ENCODE measurements at regions not wholly inside any gene's neighbourhood (a gene's known extent, or its start where the extent isn't known, plus 50 kb on each side); places are given as distances from the start of the nearest gene placed in this dataset.

DNA sequence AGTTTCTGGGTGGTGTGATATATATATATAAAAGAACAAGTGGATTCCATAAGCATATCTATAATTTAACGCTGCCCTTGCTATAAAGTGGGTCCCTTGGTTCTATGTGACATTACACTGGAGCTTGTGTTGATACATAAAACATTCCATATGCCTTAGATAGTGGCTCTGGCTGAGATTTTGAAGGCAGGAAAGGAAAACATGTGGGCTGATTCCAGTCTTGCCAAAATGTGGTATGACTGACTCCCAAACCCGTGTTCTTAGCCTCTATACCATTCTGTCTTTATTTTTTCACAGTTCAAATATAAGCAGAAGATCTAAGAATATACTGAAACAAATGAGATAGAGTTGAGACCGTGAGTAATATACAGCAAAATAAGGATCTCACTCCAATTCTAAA lies 522.8 kb upstream of the LRRC4C start:
- DNase-seq: no peak

DNA sequence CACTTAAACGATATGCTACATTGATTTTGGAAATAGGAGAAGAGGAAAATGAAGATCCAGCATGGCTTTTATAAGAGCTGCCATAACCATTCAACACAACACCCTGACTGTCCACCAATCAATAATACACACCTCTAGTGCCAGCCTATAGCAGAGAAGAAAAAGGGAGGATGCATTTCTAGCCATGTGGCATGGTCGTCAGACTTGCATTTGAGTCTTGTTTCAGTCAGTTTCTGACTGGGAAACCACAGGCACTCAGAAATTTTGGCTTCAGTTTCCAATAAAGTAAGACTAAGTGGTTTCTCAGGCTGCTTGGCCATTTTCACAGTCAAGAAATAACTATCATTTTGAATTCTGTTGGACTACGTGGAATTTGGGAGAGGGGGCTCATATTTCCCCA lies 523.5 kb upstream of the LRRC4C start:
- no peak for DNase-seq

DNA sequence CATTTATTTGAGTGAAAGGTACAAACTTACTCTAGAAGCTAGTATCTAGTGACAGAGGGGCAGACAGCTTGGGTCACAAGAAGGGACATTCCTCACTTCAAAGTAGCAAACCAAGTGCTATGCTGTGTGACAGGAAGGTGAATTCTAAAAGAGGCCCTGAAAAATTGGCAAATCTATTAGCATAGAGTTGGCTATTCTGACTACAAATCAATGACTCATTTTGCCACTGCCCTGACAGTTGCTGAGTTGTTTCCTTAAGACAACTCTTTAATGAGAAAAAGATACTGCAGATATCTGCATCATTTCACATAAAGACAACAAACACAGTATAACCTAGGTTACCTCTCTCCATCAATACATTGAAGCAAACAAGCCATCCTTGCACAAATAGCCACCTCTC lies 524.0 kb upstream of the LRRC4C start:
- no peak for DNase-seq

DNA sequence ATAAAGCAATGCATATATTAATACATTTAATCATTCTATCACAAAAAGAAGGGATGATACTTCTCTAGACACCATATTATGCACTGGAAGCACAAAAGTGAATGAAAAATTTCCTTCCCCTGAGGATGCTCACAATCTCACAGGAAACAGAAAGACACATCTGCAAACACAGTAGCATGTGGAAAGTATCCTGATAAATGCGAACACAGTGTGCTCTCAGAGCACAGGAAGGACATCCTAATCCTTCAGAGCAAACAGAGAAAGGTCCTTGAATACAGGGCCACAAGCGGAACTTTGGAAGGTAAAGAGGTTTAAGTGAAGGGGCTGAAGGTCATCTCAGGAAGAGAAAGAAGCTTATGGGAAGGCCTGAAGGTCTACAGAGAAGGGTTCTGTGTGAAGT lies 524.6 kb upstream of the LRRC4C start:
- DNase-seq: no peak

DNA sequence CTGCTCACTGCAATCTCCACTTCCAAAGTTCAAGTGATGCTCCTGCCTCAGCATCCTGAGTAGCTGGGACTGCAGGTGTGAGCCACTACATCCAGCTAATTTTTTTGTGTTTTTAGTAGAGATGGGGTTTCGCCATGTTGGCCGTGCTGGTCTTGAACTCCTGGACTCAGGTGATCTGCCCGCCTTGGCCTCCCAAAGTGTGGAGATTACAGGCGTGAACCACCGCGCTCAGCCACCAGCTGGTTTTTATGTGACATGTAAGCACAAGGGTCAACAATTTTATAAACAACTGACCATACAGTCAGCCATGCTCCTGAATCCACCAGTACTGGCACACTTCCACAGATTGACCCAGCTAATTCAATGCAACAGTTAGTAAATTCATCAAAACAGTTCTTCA lies 526.3 kb upstream of the LRRC4C start:
- DNase-seq: no peak

DNA sequence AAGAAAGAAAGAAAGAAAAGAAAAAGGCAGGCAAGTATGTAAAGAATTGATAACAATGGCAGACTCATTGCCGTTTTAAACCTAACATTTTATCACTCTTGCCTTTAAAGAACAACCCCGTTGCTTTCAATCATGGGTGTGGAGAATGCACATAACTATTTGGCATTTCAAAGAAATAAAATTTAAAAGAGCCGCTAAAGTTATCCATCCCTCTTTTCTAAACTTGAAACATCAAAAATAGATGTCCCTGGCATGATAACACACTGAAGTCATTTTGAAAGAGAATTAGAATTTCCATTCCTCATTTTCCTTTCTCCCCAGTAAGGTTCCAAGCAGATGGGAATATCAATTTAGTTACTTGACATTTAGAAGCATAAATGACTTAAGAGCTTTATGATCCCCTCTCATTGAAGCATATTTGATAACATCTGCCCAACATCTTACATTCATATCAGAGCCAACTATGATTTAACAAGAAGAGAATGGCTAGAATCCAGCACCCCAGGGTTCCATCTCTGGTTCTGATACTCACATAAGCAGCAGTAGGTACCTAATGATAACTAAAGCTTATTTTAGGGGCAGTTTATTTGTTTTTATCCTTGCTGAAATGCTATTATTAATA lies 529.6 kb upstream of the LRRC4C start:
- no peak for DNase-seq

DNA sequence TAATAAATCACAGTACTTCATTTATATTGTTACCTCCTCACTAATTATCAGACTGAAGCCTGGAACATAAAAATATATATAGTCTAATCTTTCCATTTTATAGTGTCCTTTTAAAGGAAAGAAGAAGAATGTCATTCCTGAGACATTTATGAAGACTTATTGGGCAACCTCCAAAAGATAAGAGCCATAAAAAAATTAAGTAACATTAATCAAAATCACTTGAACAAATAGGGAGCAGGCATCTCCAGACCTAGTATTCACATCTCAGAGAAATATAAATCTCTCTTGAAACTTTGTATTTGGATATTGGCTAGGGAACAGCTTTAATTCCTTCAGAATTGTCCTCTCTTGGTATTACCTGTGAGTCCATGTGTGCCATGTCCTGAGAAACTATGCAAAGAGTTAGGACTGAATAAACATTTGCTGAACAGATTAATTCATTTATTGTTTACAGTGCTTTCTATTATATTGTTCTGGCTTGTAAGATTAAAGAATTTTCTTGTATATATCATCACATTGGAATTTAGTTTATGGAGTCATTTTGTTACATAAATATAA lies 530.5 kb upstream of the LRRC4C start:
- DNase-seq: no peak

DNA sequence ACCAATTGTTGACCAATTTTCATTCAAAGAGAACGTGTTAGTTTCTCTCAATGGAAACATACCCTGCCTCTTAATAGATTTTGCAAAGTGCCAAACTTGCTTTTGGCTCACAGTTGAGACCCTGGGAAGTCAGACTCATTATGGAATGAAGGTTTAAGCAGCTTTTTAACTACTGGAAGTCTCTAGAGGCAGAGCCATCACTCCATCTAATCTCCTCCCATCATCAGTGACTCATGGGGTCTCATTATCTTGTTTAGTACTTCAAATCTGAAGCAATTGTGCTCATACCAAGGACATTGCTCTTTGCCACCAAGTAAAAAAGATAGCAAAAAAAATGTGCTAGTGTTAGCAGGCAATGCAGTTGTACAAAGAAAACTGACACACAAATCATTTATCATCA lies 537.1 kb upstream of the LRRC4C start:
- no peak for DNase-seq

DNA sequence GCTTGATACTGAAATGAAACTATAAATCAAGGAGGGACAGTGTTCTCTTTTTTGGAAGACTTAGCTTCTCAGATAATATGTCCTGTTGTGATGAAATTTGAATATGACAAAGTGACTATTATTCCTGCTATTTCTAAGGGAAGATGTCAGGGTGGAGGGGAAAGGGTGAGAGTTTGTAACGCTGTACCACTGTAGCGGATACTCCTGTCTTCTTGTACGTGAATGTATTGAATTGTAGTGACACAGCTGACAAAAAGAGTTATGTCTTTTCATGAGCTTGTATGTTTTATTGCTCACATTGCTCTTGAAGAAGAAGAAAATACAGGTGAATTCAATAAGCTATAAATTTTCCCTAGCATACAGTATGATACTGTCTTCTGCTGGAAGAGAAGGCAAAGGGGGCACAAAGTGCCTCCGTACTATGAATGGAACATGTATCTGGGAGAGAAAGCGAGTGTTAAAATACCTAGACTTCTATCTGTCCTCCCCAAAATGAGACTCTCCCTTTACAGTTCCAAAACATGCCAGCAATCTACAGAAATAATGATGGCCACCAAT lies 538.5 kb upstream of the LRRC4C start:
- DNase-seq: no peak

DNA sequence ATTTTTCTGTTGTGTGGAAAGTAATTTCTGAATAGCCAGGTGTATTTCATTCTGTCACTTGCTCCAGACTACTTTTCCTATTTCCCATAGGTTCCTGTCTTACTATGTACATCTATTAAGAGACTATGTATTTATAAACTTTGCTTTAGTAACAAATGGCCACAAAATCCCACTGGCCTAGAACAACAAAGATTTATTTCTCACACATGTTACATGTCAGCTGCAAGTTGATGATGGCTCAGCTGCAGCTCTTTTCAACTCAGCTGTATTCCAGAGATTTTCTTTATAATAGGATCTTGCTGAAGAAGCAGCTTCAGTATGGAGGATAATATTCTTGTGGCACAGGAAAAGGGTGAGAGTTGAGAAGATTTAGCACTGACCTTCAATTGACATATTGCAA lies 539.6 kb upstream of the LRRC4C start:
- no peak for DNase-seq

DNA sequence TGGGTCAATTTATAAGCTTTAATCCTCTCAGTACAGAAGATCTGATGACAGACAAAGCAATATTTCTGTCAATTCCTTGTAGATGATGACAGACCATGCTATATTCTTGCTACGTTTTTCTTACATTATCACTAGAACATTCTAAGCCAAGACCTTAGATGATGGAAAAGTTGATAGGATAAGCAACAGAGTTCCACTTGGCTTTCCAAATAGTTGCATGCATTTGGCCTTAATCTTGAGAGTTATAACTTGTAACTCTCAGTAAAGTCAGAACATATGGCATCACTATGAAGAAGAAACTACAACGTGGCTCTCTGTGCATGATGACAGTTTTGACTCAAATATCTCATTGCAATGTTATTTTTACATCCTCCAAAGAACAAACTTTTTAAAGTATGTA lies 544.3 kb upstream of the LRRC4C start:
- no peak for DNase-seq

DNA sequence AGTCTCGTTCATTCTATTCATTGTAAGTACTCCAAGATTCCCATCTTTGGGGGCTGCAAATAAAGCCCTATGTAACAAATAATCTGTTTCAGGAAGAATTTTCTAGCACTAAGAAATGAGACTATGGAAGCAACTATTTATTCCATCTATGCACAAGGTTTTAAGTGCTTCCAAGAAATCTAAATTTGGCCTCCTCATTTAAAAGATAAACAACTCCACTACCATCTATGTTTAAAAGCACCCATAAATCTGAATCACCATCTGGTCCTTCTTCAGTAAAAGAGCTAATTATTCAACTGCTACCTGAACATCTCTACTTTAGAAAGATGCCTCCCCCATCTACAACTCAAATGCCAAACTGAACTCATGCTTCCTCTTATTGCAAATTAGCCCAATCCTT lies 547.3 kb upstream of the LRRC4C start:
- no peak for DNase-seq

DNA sequence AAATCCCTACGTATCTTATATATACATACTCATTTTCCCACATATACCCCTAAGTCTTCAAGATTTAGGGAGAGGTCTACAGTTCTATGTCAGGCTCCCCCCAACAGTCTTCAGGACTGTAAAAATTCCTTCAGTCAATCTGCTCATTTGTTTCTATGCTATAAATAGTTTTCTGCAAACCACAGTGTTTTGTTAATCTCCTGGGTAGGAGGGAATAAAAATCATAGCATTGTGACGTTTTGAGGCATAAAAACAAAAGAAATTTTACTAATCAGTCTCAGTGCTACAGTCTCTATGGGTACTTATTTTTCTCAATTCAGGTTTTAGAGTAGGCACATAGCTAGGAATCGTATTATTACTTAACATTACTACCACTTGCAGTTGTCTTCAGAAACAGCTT lies 552.8 kb upstream of the LRRC4C start:
- DNase-seq: no peak

DNA sequence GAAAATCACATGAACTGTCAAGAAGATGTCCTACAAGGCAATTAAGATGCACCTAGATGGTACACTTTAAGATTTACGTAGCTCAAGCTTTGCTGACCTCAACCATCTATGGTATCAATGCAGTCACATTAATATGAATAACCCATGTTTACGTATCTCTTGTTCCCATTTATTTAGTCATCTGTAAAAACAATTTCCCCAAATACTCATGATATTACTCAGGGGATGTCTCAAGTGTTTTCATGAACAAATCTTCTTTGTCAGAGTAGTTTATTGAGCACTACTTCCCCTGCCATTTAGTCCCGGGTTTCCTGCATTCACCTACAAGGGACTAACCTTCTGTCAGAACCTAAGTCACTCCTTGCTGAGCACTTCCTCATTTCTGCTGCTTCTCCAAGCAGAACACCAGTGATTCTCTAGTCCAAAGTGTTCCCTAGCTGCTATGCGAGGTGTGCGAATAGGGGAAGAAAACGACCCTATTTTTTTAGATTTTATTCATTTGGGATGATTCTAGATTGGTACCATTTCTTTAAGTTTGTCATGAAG lies 554.3 kb upstream of the LRRC4C start:
- no peak for DNase-seq

DNA sequence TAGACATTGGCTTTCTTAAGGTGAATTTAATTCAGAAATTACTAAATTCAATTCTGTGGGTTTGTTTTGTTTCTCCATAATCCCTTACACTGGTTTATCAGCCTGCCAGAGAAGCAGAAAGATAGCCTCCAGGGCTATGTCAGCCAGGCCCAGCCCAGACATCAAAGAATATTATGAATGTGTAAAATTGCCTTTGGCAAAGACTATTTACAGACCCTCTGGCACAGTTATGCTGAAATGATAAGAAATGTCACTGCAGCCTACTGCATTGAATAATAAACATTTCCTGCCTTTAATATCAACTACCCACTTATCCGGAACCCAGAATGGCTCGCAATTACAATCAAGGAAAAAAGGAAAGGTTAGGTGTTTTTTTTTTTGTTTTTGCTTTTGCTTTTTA lies 562.5 kb upstream of the LRRC4C start:
- DNase-seq: no peak

DNA sequence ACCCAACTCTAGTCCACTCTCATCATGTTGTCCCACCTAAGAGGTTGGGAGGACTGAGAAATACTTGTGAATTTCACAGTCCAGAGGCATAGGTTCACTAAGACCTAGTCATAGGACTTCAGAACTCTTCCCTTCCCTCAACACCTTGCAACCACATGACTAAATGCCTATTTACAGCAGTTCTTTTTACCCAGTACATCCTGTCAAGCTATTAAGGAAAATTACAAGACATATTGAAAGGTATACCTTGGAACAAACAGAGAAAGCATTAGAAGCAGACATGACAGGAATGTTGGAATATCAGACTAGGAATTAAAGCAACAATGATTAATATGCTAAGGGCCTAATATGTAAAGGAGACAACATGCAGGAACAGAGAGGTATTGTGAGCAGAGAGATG lies 563.8 kb upstream of the LRRC4C start:
- DNase-seq: no peak

DNA sequence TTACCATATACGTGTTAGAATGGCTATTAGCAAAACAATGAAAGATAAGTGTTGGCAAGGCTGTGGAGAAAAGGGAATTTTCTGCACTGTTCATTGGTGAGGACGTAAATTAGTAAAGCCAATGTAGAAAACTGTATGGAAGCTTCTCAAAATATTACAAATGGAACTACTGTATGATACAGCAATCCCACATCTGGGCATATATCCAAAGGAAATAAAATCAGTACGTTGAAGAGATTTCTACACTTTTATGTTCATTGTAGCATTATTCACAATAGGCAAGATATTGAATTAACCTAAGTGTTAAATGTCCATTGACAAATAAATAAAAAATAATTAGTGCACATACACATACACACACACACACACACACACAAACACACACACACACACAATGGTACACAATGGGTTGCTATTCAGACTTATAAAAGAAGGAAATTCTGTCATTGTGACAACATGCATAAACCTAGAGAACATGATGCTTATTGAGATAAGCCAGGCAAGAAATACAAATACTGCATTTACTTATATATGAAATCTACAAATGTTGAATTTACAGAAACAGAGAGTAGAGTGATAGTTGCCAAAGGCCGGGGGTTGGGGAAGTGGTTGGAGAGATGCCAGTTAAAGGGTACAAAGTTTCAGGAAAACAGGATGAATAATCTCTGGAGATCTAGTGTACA lies 565.8 kb upstream of the LRRC4C start:
- DNase-seq: no peak

DNA sequence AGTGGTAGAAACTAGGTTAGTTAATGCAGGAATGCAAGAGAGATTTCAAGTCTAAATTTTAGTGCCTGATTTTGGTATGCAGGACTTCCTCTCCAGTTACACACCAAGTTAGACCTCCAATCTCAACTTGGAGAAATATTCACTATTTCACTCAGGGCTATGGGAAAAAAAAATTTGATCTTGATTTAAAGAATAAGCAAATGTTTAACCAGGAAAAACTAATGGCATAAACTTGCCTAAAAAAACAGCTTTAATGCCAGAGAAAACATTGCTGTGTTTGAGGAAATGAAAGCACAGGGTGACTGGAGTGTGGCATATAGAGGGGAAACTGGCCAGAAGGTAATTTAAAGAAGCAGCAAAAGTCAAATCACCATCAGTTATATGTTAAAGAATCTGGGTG lies 575.4 kb upstream of the LRRC4C start:
- DNase-seq: no peak

DNA sequence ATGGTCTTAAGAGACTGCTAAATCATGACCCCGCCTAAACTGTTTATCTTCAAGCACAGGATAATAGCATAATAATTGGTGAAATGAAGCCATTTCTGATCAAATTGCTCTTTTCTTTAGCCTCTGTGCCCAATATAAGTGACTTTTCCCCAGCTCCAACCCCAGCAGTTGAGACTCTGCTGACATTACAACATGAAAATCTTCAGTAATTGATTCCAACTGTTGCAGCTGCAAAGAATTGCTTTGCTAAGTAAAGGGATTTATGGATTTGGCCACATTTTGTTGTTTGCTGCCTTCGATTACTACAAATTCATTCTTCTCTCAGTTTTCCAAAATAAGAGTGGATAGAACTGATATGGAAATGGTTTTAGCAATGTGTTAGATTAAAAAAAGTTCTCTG lies 576.7 kb upstream of the LRRC4C start:
- no peak for DNase-seq

DNA sequence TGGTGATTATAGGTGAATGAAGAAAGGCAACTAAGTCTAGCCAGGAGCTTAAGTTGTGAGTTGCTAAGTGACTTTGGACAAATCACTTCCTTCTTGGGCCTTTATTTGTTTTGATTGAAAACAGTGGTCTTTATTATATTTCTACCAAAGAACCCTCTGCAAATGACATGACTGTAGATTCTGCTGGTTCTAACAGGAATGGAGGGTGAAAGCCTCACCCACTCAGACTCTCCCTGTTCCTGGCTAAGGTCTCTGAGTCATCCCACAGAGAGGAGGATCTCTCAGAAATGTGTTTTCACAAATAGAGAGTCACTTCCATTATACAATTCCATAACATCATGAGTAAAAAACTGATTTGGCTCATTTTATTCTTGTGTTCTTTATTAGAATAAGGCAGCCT lies 583.9 kb upstream of the LRRC4C start:
- DNase-seq: no peak

DNA sequence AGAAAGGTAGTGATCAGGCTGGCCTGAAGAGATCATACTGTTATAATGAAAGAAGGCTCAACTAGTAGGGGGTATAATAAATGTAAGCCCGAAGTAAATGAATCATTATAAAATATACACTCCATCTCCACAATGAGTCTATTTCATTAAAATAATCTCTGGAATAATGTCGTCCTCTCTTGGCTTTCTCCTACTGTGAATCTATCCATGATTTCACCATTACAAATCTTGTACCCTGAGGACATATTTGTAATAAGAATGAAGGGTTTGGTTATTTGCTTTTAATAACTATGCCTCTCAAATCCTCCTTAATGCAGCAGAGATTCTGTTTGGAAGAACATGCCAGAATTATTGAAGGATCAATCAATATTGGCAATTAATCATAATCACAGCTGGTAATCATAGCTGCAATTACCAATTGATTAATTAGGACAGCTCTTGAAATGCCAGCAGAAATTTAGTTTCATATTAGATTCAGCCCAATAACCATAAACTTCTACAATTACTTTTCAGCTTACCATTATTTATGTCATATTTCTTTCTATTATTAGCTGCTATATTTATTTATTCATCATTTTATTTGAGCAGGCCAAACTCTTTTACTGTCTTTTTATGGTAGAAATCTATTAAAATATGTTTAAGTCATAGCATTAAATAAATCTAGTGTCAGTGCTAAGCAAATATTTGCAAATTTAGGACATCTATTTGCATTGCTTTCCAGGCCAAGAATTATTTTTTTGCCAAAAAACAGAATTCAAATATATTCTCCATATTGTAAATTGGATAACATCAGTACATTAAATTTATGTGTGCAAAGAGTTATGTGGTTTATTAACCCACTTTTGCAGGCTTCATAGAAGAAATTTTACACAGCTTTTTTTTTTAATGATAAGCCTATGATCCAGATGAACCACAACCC lies 588.4 kb upstream of the LRRC4C start:
- no peak for DNase-seq

DNA sequence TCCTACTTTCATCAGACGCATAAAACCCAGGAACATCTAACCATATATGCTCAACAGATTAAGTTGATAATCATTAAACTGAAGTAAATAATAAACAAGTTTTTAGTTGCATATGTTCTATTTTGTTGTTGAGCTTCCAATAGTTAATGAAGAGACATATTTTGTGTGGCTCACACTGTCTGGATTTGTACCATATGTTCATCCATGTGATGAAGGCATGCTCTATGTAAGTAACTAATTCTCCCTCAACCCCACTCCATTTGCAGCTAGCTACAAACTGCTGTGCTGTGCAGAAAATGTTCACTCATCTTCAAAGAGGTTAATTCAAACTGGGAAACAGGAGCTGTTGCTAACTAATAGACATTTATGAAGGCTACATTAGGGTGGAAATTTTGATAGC lies 589.7 kb upstream of the LRRC4C start:
- no peak for DNase-seq

DNA sequence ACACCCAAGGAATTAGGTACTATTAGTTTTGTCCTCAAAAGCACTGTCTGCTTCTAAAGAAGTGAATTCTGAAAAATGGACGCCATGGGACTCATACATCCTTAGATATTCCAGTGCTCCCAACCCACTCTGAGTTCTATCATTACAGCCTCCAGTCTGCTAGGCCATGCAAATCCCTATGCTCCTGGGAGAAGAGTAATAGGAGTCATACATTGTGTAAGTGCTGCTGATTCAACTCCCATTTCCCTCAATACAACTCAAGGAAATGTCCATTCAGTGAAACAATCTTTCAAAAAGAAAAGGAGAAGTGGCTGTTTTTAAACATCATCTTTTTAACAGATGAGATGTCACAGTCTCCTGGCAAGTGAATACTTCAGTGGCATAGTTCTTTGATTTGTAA lies 590.2 kb upstream of the LRRC4C start:
- DNase-seq: no peak

All from C1 segment of cervical spinal cord (tissue), 14 donors.